ENCODE measurements at regions not wholly inside any gene's neighbourhood (a gene's known extent, or its start where the extent isn't known, plus 50 kb on each side); places are given as distances from the start of the nearest gene placed in this dataset.

GRCh38 chr13:103405297-103405696 lies 339.1 kb upstream of the SLC10A2 start:
- DNase-seq (ENCODE audit: low spot score): no peak

GRCh38 chr13:103403814-103404213 lies 337.6 kb upstream of the SLC10A2 start:
- no peak for DNase-seq (ENCODE audit: low spot score)

GRCh38 chr13:103403148-103403740 lies 337.0 kb upstream of the SLC10A2 start:
- DNase-seq (ENCODE audit: low spot score): no peak

GRCh38 chr13:103395139-103395538 lies 328.9 kb upstream of the SLC10A2 start:
- DNase-seq (ENCODE audit: low spot score): no peak

- no peak for DNase-seq (ENCODE audit: low spot score)
These were observed 328.4 kb upstream of the SLC10A2 start for GRCh38 chr13:103394618-103395017.

- no peak for DNase-seq (ENCODE audit: low spot score)
These were observed 325.7 kb upstream of the SLC10A2 start for GRCh38 chr13:103391936-103392335.

- DNase-seq (ENCODE audit: low spot score): no peak
These were observed 322.6 kb upstream of the SLC10A2 start for GRCh38 chr13:103388839-103389238.

GRCh38 chr13:103386341-103386740 lies 320.1 kb upstream of the SLC10A2 start:
- no peak for DNase-seq (ENCODE audit: low spot score)

GRCh38 chr13:103373916-103374315 lies 307.7 kb upstream of the SLC10A2 start:
- no peak for DNase-seq (ENCODE audit: low spot score)

GRCh38 chr13:103371271-103371670 lies 305.1 kb upstream of the SLC10A2 start:
- no peak for DNase-seq (ENCODE audit: low spot score)

- DNase-seq (ENCODE audit: low spot score): no peak
These were observed 304.6 kb upstream of the SLC10A2 start for GRCh38 chr13:103370790-103371189.

GRCh38 chr13:103358255-103358932 lies 292.2 kb upstream of the SLC10A2 start:
- no peak for DNase-seq (ENCODE audit: low spot score)

- no peak for DNase-seq (ENCODE audit: low spot score)
These were observed 290.1 kb upstream of the SLC10A2 start for GRCh38 chr13:103356226-103356864.

- DNase-seq (ENCODE audit: low spot score): no peak
These were observed 288.0 kb upstream of the SLC10A2 start for GRCh38 chr13:103354171-103354570.

GRCh38 chr13:103351035-103351828 lies 285.0 kb upstream of the SLC10A2 start:
- no peak for DNase-seq (ENCODE audit: low spot score)

- DNase-seq (ENCODE audit: low spot score): no peak
These were observed 283.9 kb upstream of the SLC10A2 start for GRCh38 chr13:103350147-103350546.

- no peak for DNase-seq (ENCODE audit: low spot score)
These were observed 283.2 kb upstream of the SLC10A2 start for GRCh38 chr13:103349211-103349980.

- DNase-seq (ENCODE audit: low spot score): no peak
These were observed 269.0 kb upstream of the SLC10A2 start for GRCh38 chr13:103335241-103335640.

- no peak for DNase-seq (ENCODE audit: low spot score)
These were observed 265.7 kb upstream of the SLC10A2 start for GRCh38 chr13:103331924-103332323.

GRCh38 chr13:103328899-103329298 lies 262.7 kb upstream of the SLC10A2 start:
- DNase-seq (ENCODE audit: low spot score): no peak

- no peak for DNase-seq (ENCODE audit: low spot score)
These were observed 260.1 kb upstream of the SLC10A2 start for GRCh38 chr13:103326326-103326725.

GRCh38 chr13:103325672-103326071 lies 259.5 kb upstream of the SLC10A2 start:
- DNase-seq (ENCODE audit: low spot score): no peak

Data from hematopoietic multipotent progenitor cell treated with erythropoietin and hydrocortisone succinate and interleukin-3 and kit ligand, for 17 days (in vitro differentiated cells).